ENCODE measurements at regions not wholly inside any gene's neighbourhood (a gene's known extent, or its start where the extent isn't known, plus 50 kb on each side); places are given as distances from the start of the nearest gene placed in this dataset.
A peak's percentile ranks its signal among the peaks of the same experiment; 100 is the strongest.
"Not testable (repeated sequence)": the region's sequence is repeated elsewhere in the genome, so short reads cannot be mapped to it uniquely, and the experiment has no call there.

GRCh38 chr2:118611691-118612090, 235.8 kb downstream of the EN1 start:
- no peak for DNase-seq (ENCODE audit: low read depth)

- no peak for DNase-seq (ENCODE audit: low read depth)
Measured at GRCh38 chr2:118609138-118609537, 238.3 kb downstream of the EN1 start.

- no peak for DNase-seq (ENCODE audit: low read depth)
Measured at GRCh38 chr2:118607641-118608040, 239.8 kb downstream of the EN1 start.

- DNase-seq (ENCODE audit: low read depth): no peak
Measured at GRCh38 chr2:118604811-118605210, 242.6 kb downstream of the EN1 start.

GRCh38 chr2:118604371-118604770, 243.1 kb downstream of the EN1 start:
- DNase-seq (ENCODE audit: low read depth): no peak

GRCh38 chr2:118599141-118599540, 248.3 kb downstream of the EN1 start:
- no peak for DNase-seq (ENCODE audit: low read depth)

GRCh38 chr2:118596620-118597019, 250.8 kb downstream of the EN1 start:
- no peak for DNase-seq (ENCODE audit: low read depth)

GRCh38 chr2:118593257-118593656, 254.2 kb downstream of the EN1 start:
- DNase-seq (ENCODE audit: low read depth): no peak

GRCh38 chr2:118591223-118591622, 256.2 kb downstream of the EN1 start:
- no peak for DNase-seq (ENCODE audit: low read depth)

GRCh38 chr2:118589721-118590120, 257.7 kb downstream of the EN1 start:
- no peak for DNase-seq (ENCODE audit: low read depth)

GRCh38 chr2:118588850-118589249, 258.6 kb downstream of the EN1 start:
- no peak for DNase-seq (ENCODE audit: low read depth)

- no peak for DNase-seq (ENCODE audit: low read depth)
Measured at GRCh38 chr2:118586312-118586711, 261.1 kb downstream of the EN1 start.

GRCh38 chr2:118584877-118585276, 262.6 kb downstream of the EN1 start:
- DNase-seq (ENCODE audit: low read depth): no peak

GRCh38 chr2:118584062-118584749, 263.2 kb downstream of the EN1 start:
- no peak for DNase-seq (ENCODE audit: low read depth)

GRCh38 chr2:118582058-118582457, 265.4 kb downstream of the EN1 start:
- no peak for DNase-seq (ENCODE audit: low read depth)

- DNase-seq (ENCODE audit: low read depth): no peak
Measured at GRCh38 chr2:118580651-118581050, 266.8 kb downstream of the EN1 start.

- no peak for DNase-seq (ENCODE audit: low read depth)
Measured at GRCh38 chr2:118580107-118580506, 267.3 kb downstream of the EN1 start.

GRCh38 chr2:118577202-118577601, 270.2 kb downstream of the EN1 start:
- DNase-seq (ENCODE audit: low read depth): peak; percentile 42

- DNase-seq (ENCODE audit: low read depth): no peak
Measured at GRCh38 chr2:118576109-118576855, 271.2 kb downstream of the EN1 start.

- not testable (repeated sequence) for DNase-seq (ENCODE audit: low read depth)
Measured at GRCh38 chr2:118572380-118572779, 275.1 kb downstream of the EN1 start.

GRCh38 chr2:118569876-118570535, 277.4 kb downstream of the EN1 start:
- peak; percentile 65 for DNase-seq (ENCODE audit: low read depth)

- no peak for DNase-seq (ENCODE audit: low read depth)
Measured at GRCh38 chr2:118568700-118569099, 278.7 kb downstream of the EN1 start.

All from GM04503 (cell line).